K562 (cell line): ENCODE measurements at regions not wholly inside any gene's neighbourhood (a gene's known extent, or its start where the extent isn't known, plus 50 kb on each side); places are given as distances from the start of the nearest gene placed in this dataset.

Experiments
- ATAC-seq: fragments of 200-7000 bp; cut with Tn5 transposase; 3 replicates; pipeline ENCODE4 v1.9.1; 2020; ENCODE audit warnings: moderate library complexity
- BruUV-seq: library from RNA; stranded (reverse); fragments of 400-500 nt; replicated peaks from 2 replicates; lab custom pipeline; 2021; lab: Mats Ljungman, UMichigan
- CTCF ChIA-PET: fragments of 300-600 bp; formaldehyde crosslinking; extraction: SDS; loops from one replicate; lab custom pipeline; 2021; ENCODE audit warnings: low intra/inter-chr PET ratio; lab: Yijun Ruan, JAX
- POLR2A ChIA-PET: fragments of 300-600, 350-650 bp; sonication (Branson Sonifier 250); formaldehyde crosslinking; extraction: SDS; loops from one replicate; lab custom pipeline; 2021; ENCODE audit warnings: antibody characterized with exemption, inconsistent platforms; lab: Yijun Ruan, JAX
- DNase-seq, 4 experiments: peaks; one replicate each; pipeline versions ENCODE4 v3.0.0 to v3.0.0-alpha.2; 2011 to 2018; ENCODE audit warnings: low spot score in 3 of 4, mixed read lengths in 3 of 4; ENCODE audit errors: extremely low read depth in 1 of 4
- FAIRE-seq: peaks from 2 replicates; lab custom pipeline; 2011; peaks lifted over from hg19 to GRCh38; lab: Jason Lieb, UNC
- H2AFZ ChIP-seq: 2 replicates; pipeline ENCODE4 v1.6.0; 2011; ENCODE audit warnings: low read depth, low read length, control low read depth, inconsistent platforms
- H3K27ac ChIP-seq: fragments of 200-600 bp; 3 replicates; pipeline ENCODE4 v1.8.0; 2011; ENCODE audit warnings: low read depth, mild to moderate bottlenecking, control low read depth, inconsistent platforms, low read length, moderate library complexity, mixed read lengths; ENCODE audit errors: extremely low read depth
- H3K27me3 ChIP-seq, 2 experiments: fragments of 300-600 bp in 1 of 2; 2 replicates in 1 of 2; 3 replicates in 1 of 2; pipeline versions ENCODE4 v1.6.0 to v1.8.0; 2011; ENCODE audit warnings: inconsistent platforms in 2 of 2, low read length in 2 of 2, mild to moderate bottlenecking in 1 of 2, mixed read lengths in 1 of 2, moderate library complexity in 1 of 2; ENCODE audit not compliant: control insufficient read depth in 2 of 2, insufficient read depth in 2 of 2
- H3K36me3 ChIP-seq: fragments of 300-600 bp; 3 replicates; pipeline ENCODE4 v1.8.0; 2011; ENCODE audit warnings: mild to moderate bottlenecking, low read length, inconsistent platforms; ENCODE audit not compliant: control insufficient read depth, insufficient read depth
- H3K4me1 ChIP-seq, 2 experiments: fragments of 200-600 bp in 1 of 2; replicated peaks in 1 of 2; 2 replicates in 1 of 2; 3 replicates in 1 of 2; pipeline versions ENCODE4 v1.5.1 to v1.8.0; 2011; ENCODE audit warnings: inconsistent platforms in 2 of 2, low read length in 2 of 2, mild to moderate bottlenecking in 1 of 2, mixed read lengths in 1 of 2, moderate library complexity in 1 of 2; ENCODE audit not compliant: control insufficient read depth in 2 of 2, insufficient read depth in 2 of 2
- H3K4me2 ChIP-seq: 2 replicates; pipeline ENCODE4 v1.6.1; 2011; ENCODE audit warnings: low read length, control low read depth, inconsistent platforms, mixed read lengths; ENCODE audit not compliant: insufficient read depth
- H3K4me3 ChIP-seq: fragments of 200-600 bp; sonication (generic), shearing (Covaris generic); 2 replicates; pipeline ENCODE4 v1.5.1; 2016; ENCODE audit warnings: control low read depth, inconsistent platforms
- H3K79me2 ChIP-seq: fragments of 200-600 bp; 3 replicates; pipeline ENCODE4 v1.8.0; 2011; ENCODE audit warnings: low read length, inconsistent platforms; ENCODE audit not compliant: control insufficient read depth, insufficient read depth
- H3K9ac ChIP-seq, 2 experiments: 2 replicates each; pipeline versions ENCODE4 v1.6.0 to v1.6.1; 2011; ENCODE audit warnings: low read depth in 2 of 2, low read length in 2 of 2, control low read depth in 1 of 2, inconsistent platforms in 1 of 2, mild to moderate bottlenecking in 1 of 2, mixed read lengths in 1 of 2; ENCODE audit not compliant: insufficient read depth in 1 of 2
- H3K9me1 ChIP-seq: one replicate; pipeline ENCODE4 v1.6.0; 2011; ENCODE audit warnings: inconsistent platforms, mild to moderate bottlenecking, low read length, moderate library complexity; ENCODE audit not compliant: control insufficient read depth, insufficient read depth
- H3K9me3 ChIP-seq: replicated peaks from 2 replicates; pipeline ENCODE4 v1.5.1; 2011; ENCODE audit warnings: low read depth, low read length, inconsistent platforms; ENCODE audit not compliant: control insufficient read depth, insufficient read depth
- H4K20me1 ChIP-seq: replicated peaks from 2 replicates; pipeline ENCODE4 v1.6.1; 2011; ENCODE audit warnings: low read length, inconsistent platforms, mixed read lengths; ENCODE audit not compliant: control insufficient read depth, insufficient read depth
- ARHGAP35 ChIP-seq: fragments of 450-650 bp; IDR thresholded peaks from 2 replicates; pipeline ENCODE4 v1.6.1; 2018; ENCODE audit not compliant: partially characterized antibody
- MCM3 ChIP-seq: fragments of 450-650 bp; IDR thresholded peaks from 2 replicates; pipeline ENCODE4 v1.6.1; 2016
- NFYB ChIP-seq: IDR thresholded peaks from 2 replicates; pipeline ENCODE4 v1.6.1; 2011; ENCODE audit warnings: mild to moderate bottlenecking, moderate library complexity; ENCODE audit not compliant: insufficient read length; ENCODE audit errors: extremely low read depth
- RBBP5 ChIP-seq: fragments of 200-600 bp; sonication (generic); IDR thresholded peaks from 2 replicates; pipeline ENCODE4 v1.6.1; 2012; ENCODE audit warnings: borderline replicate concordance, mild to moderate bottlenecking, low read length, control low read depth, inconsistent platforms; ENCODE audit not compliant: insufficient read depth, poor library complexity, severe bottlenecking
- ZFP1 ChIP-seq: fragments of 450-650 bp; formaldehyde crosslinking; IDR thresholded peaks from 2 replicates; pipeline ENCODE4 v1.4.0; 2020; ENCODE audit warnings: mild to moderate bottlenecking, mixed read lengths
- ZKSCAN1 ChIP-seq: fragments of 150-350 bp; IDR thresholded peaks from 2 replicates; pipeline ENCODE4 v1.6.1; 2016; ENCODE audit warnings: low read depth, low read length
- ZKSCAN8 ChIP-seq: fragments of 200-800 bp; sonication (Bioruptor generic); IDR thresholded peaks from 2 replicates; pipeline ENCODE4 v1.6.1; 2016; ENCODE audit warnings: missing genetic modification characterization, missing compliant biosample characterization
- ZNF830 ChIP-seq: fragments of 250-450 bp; sonication (Bioruptor Pico); IDR thresholded peaks from 2 replicates; pipeline ENCODE4 v1.5.0; 2021; ENCODE audit warnings: mild to moderate bottlenecking
- WGBS: fragments of 100-300 bp; shearing (Covaris generic); methylation state at CpG from one replicate; pipeline ENCODE4 v1.1.6; 2016; ENCODE audit warnings: low coverage, mixed read lengths; ENCODE audit not compliant: insufficient coverage; ENCODE audit errors: missing lambda C conversion rate; 5-methylcytosine and 5-hydroxymethylcytosine counted together
- in situ Hi-C: fragments of 300-500 bp; cut with MboI; formaldehyde crosslinking; loops from 4 replicates; pipeline ENCODE4 v1.15.0; 2018; ENCODE audit warnings: inconsistent platforms, mixed read lengths
- intact Hi-C: fragments of 100-400 bp; cut with micrococcal nuclease; formaldehyde crosslinking; loops from 2 replicates; pipeline ENCODE4 v1.14.2; 2022
- TF ChIP-seq, protein P1 (sequence below): fragments of 450-650 bp; formaldehyde crosslinking; IDR thresholded peaks from 2 replicates; pipeline ENCODE4 v1.4.0; 2020; ENCODE audit warnings: mild to moderate bottlenecking, mixed read lengths
- TF ChIP-seq, protein P2 (sequence below): fragments of 450-650 bp; IDR thresholded peaks from 2 replicates; pipeline ENCODE4 v1.6.1; 2016; ENCODE audit warnings: low read depth, mild to moderate bottlenecking, moderate library complexity
- TF ChIP-seq, protein P3 (sequence below): fragments of 150-350 bp; IDR thresholded peaks from 2 replicates; pipeline ENCODE4 v1.6.1; 2014; ENCODE audit warnings: low read depth, mild to moderate bottlenecking, low read length, borderline replicate concordance

DNA sequence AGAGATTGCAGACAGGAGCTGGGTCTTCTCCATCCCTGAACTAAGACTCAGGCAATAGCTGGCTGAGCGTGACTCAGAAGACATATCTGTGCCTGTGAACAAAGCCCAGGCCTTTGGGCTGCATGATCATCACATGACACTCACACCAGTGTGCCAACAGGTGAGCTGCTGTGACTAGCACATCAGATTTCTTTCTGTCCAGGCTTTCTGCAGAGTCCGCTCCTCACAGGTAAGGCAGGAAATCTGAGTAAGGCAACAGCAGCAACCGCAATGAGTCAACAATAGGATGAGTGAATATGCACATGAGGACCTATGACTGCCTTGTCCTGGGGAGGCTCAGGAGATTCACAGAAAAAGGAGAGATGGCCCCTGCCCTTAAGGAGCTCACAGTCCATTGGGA is 293.6 kb downstream of the ACTL7B start:
- Histone ChIP-seq H3K36me3 (no peaks in the 10 kb centered on the region), H2AFZ (no peak overlapping the region), H3K4me2 (no peak overlapping the region), H4K20me1 (no peaks in the 10 kb centered on the region), H3K9ac (no peak overlapping the region), H3K27ac (no peak overlapping the region), H3K4me1 (no peaks in the 10 kb centered on the region), H3K27me3 (peaks cover 0 to 4% of the 10 kb centered on the region in 2 experiments; a peak in 1 of 5 replicates), H3K9me1 (no peaks in the 10 kb centered on the region), H3K79me2 (no peaks in the 10 kb centered on the region), H3K9me3 (no peaks in the 10 kb centered on the region), H3K4me3 (no peak overlapping the region)
- in situ Hi-C loops (loop anchor here (10.0 kb wide), 2 partner anchors 1087 to 1137 kb away; no protein-coding TSS in a partner anchor), intact Hi-C loops (loop anchor here (10.0 kb wide), 1 partner anchor 277 kb away; no protein-coding TSS in a partner anchor)
- ATAC-seq, result no peak
- no peak for TF ChIP-seq MCM3
- TF ChIP-seq, protein P1, sequence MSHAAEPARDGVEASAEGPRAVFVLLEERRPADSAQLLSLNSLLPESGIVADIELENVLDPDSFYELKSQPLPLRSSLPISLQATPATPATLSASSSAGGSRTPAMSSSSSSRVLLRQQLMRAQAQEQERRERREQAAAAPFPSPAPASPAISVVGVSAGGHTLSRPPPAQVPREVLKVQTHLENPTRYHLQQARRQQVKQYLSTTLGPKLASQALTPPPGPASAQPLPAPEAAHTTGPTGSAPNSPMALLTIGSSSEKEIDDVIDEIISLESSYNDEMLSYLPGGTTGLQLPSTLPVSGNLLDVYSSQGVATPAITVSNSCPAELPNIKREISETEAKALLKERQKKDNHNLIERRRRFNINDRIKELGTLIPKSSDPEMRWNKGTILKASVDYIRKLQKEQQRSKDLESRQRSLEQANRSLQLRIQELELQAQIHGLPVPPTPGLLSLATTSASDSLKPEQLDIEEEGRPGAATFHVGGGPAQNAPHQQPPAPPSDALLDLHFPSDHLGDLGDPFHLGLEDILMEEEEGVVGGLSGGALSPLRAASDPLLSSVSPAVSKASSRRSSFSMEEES (CRISPR knock-in tag), result peak; percentile 17; the same call in 1 of the 2 replicates
- no TSS peak for BruUV-seq
- WGBS, result 0% methylated on average over 3 of the region's 3 CpGs
- ChIA-PET CTCF (no interaction called here), POLR2A (no interaction called here)
- no peak for FAIRE-seq
- DNase-seq, result no peak

DNA sequence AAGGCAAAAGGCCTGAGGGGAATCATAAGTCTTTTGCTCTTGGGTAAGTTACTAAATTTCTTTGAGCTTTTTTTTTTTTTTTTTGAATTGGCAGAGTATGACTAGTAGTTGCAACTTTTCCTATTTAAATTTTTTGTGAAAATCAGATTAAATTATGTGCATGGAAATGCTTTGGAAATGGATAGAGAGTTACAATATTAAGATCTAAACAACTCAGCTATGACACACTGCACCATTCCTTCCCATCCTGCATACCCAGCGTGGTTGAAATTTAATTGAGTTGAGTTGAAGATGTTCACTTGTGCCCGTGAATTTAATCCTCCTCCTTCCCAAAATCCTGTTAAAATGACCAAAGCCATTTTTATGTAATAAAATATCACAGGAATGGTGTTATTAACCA is 296.4 kb downstream of the ACTL7B start:
- no peak overlapping the region for H3K9ac ChIP-seq
- no peak overlapping the region for H3K4me3 ChIP-seq
- no peak overlapping the region for H3K27ac ChIP-seq
- peaks cover 0 to 4% of the 10 kb centered on the region in 2 experiments; a peak in 1 of 5 replicates for H3K27me3 ChIP-seq
- no peaks in the 10 kb centered on the region for H3K9me3 ChIP-seq
- H2AFZ ChIP-seq, result no peak overlapping the region
- intact Hi-C loops, result no loop called here
- H3K4me2 ChIP-seq, result no peak overlapping the region
- WGBS, result 0% methylated on average over 2 of the region's 2 CpGs
- ChIA-PET CTCF (no interaction called here), POLR2A (interaction anchor here (1.7 kb wide), 1 partner anchor 8 kb away, joined by 3 read pairs; no protein-coding TSS in a partner anchor)
- H3K9me1 ChIP-seq, result no peaks in the 10 kb centered on the region
- no peaks in the 10 kb centered on the region for H3K4me1 ChIP-seq
- no peaks in the 10 kb centered on the region for H3K36me3 ChIP-seq
- no peak for ATAC-seq
- no peaks in the 10 kb centered on the region for H4K20me1 ChIP-seq
- DNase-seq, result no peak
- no peaks in the 10 kb centered on the region for H3K79me2 ChIP-seq
- FAIRE-seq, result no peak
- BruUV-seq, result no TSS peak
- in situ Hi-C loops, result no loop called here
- no peak for TF ChIP-seq ZNF830 (CRISPR knock-in tag)
- no peak for TF ChIP-seq RBBP5
- TF ChIP-seq, protein P2, sequence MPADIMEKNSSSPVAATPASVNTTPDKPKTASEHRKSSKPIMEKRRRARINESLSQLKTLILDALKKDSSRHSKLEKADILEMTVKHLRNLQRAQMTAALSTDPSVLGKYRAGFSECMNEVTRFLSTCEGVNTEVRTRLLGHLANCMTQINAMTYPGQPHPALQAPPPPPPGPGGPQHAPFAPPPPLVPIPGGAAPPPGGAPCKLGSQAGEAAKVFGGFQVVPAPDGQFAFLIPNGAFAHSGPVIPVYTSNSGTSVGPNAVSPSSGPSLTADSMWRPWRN, result no peak
- TF ChIP-seq, protein P3, sequence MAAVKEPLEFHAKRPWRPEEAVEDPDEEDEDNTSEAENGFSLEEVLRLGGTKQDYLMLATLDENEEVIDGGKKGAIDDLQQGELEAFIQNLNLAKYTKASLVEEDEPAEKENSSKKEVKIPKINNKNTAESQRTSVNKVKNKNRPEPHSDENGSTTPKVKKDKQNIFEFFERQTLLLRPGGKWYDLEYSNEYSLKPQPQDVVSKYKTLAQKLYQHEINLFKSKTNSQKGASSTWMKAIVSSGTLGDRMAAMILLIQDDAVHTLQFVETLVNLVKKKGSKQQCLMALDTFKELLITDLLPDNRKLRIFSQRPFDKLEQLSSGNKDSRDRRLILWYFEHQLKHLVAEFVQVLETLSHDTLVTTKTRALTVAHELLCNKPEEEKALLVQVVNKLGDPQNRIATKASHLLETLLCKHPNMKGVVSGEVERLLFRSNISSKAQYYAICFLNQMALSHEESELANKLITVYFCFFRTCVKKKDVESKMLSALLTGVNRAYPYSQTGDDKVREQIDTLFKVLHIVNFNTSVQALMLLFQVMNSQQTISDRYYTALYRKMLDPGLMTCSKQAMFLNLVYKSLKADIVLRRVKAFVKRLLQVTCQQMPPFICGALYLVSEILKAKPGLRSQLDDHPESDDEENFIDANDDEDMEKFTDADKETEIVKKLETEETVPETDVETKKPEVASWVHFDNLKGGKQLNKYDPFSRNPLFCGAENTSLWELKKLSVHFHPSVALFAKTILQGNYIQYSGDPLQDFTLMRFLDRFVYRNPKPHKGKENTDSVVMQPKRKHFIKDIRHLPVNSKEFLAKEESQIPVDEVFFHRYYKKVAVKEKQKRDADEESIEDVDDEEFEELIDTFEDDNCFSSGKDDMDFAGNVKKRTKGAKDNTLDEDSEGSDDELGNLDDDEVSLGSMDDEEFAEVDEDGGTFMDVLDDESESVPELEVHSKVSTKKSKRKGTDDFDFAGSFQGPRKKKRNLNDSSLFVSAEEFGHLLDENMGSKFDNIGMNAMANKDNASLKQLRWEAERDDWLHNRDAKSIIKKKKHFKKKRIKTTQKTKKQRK, result no peak
- TF ChIP-seq ZKSCAN8 (CRISPR knock-in tag), result no peak
- no peak for TF ChIP-seq ZFP1
- TF ChIP-seq ZKSCAN1, result no peak
- TF ChIP-seq NFYB, result no peak
- TF ChIP-seq ARHGAP35, result no peak
